HEK293T (cell line): ENCODE measurements at regions not wholly inside any gene's neighbourhood (a gene's known extent, or its start where the extent isn't known, plus 50 kb on each side); places are given as distances from the start of the nearest gene placed in this dataset.

Experiments used
- CTCF ChIA-PET: fragments of 350-600 bp; formaldehyde crosslinking; extraction: SDS; loops from one replicate; lab custom pipeline; 2021; ENCODE audit warnings: antibody characterized with exemption, inconsistent platforms; lab: Yijun Ruan, JAX
- POLR2A ChIA-PET: fragments of 350-600 bp; formaldehyde crosslinking; extraction: SDS; loops from one replicate; lab custom pipeline; 2020; ENCODE audit warnings: antibody characterized with exemption, inconsistent platforms; lab: Yijun Ruan, JAX
- DNase-seq: peaks from one replicate; pipeline ENCODE4 v3.0.0; 2012; ENCODE audit warnings: mixed read lengths; ENCODE audit errors: extremely low spot score
- ARNT ChIP-seq: fragments of 450-650 bp; IDR thresholded peaks from 2 replicates; pipeline ENCODE4 v1.6.1; 2017; ENCODE audit warnings: mild to moderate bottlenecking
- BHLHE40 ChIP-seq: fragments of 450-650 bp; IDR thresholded peaks from 2 replicates; pipeline ENCODE4 v1.6.1; 2016; ENCODE audit warnings: mild to moderate bottlenecking, moderate library complexity, borderline replicate concordance
- CTBP1 ChIP-seq: fragments of 450-650 bp; IDR thresholded peaks from 2 replicates; pipeline ENCODE4 v1.6.1; 2016; ENCODE audit warnings: borderline replicate concordance
- ELF4 ChIP-seq: fragments of 450-650 bp; IDR thresholded peaks from 2 replicates; pipeline ENCODE4 v1.6.1; 2017; ENCODE audit warnings: antibody characterized with exemption
- FOXA1 ChIP-seq: fragments of 450-650 bp; IDR thresholded peaks from 2 replicates; pipeline ENCODE4 v1.6.1; 2016; ENCODE audit warnings: mild to moderate bottlenecking
- FOXK2 ChIP-seq: fragments of 450-650 bp; IDR thresholded peaks from 2 replicates; pipeline ENCODE4 v1.6.1; 2016; ENCODE audit warnings: mild to moderate bottlenecking
- FOXM1 ChIP-seq: fragments of 450-650 bp; IDR thresholded peaks from 2 replicates; pipeline ENCODE4 v1.6.1; 2017; ENCODE audit warnings: mild to moderate bottlenecking, borderline replicate concordance
- HDGF ChIP-seq: fragments of 450-650 bp; IDR thresholded peaks from 2 replicates; pipeline ENCODE4 v1.6.1; 2017; ENCODE audit warnings: antibody characterized with exemption, borderline replicate concordance
- L3MBTL2 ChIP-seq: fragments of 450-650 bp; conservative IDR thresholded peaks from 2 replicates; pipeline ENCODE4 v1.6.1; 2016; ENCODE audit warnings: mild to moderate bottlenecking
- LEF1 ChIP-seq: fragments of 450-650 bp; IDR thresholded peaks from 2 replicates; pipeline ENCODE4 v1.6.1; 2017; ENCODE audit warnings: mild to moderate bottlenecking, borderline replicate concordance
- NFRKB ChIP-seq: fragments of 450-650 bp; IDR thresholded peaks from 2 replicates; pipeline ENCODE4 v1.6.1; 2016; ENCODE audit warnings: mild to moderate bottlenecking, moderate library complexity
- PKNOX1 ChIP-seq: fragments of 450-650 bp; IDR thresholded peaks from 2 replicates; pipeline ENCODE4 v1.6.1; 2016
- SP1 ChIP-seq: fragments of 450-650 bp; IDR thresholded peaks from 2 replicates; pipeline ENCODE4 v1.6.1; 2017
- SUZ12 ChIP-seq: fragments of 450-650 bp; IDR thresholded peaks from 2 replicates; pipeline ENCODE4 v1.6.1; 2016; ENCODE audit warnings: mild to moderate bottlenecking
- TARDBP ChIP-seq: fragments of 450-650 bp; IDR thresholded peaks from 2 replicates; pipeline ENCODE4 v1.6.1; 2016
- ZNF384 ChIP-seq: fragments of 450-650 bp; IDR thresholded peaks from 2 replicates; pipeline ENCODE4 v1.6.1; 2016

DNA sequence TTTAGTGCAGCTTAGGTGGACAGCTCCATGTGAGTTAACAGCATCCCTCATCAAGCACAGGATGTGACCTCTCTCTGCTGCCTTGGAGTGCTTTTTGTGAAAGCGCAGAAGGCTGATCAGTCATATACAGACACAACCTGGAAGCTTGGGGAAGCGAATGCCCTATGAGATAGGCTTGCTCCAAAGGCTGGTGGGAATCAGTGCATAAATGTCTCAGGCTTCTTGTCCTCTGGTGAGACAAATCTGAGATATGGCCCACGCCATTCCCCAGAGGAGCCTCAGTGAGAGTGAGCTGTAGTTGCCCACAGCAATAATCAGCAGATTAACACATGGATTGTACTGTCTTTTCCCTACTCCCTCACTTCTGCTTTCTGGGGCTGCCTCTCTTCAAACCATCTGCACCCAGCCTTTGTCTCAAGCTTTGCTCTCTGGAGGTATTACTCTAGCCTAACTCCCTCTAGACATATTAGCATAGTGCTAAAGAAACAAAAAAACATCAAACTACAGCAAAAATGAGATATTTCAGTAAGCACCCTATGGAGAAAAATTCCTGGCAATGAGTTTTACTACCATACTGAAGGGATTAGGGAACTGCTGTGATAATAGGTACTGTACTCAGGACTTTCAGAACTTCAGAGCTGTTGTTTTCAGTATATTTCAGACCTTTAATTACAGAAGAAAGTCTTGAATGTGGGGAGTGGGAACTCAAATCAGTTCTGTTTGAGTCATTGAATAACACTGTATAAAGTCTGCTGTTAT, 113.7 kb downstream of the OXSM start:
- CTCF ChIA-PET: interaction anchor here (0.6 kb wide), 1 partner anchor 107 kb away, joined by 3 read pairs; no protein-coding TSS in a partner anchor
- POLR2A ChIA-PET: no interaction called here
- no peak for DNase-seq
- TF ChIP-seq ELF4 (no peak), SP1 (no peak), FOXK2 (no peak), FOXA1 (no peak), FOXM1 (no peak), SUZ12 (no peak), LEF1 (no peak), ZNF384 (no peak), PKNOX1 (no peak), HDGF (no peak), TARDBP (no peak), CTBP1 (no peak), L3MBTL2 (no peak), ARNT (no peak), NFRKB (no peak), BHLHE40 (no peak)

DNA sequence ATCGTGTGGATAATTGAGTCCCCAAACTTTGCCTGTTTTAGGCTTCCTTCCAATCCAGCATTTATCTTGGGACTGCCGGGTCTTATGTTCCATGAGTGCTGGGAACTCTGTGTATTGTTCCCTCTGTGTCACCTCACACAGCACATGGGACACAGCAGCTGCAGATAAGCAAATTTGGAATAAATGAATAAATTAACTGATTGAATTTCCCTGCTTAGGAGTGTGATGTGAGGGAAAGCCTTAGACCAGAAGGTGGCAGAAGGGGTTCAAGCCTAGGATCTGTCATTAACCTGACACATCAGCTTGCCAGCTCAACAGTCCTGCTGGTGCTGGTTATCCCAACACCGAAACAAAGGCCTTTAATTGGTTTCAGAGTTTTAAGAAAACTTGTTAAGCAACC, 114.3 kb downstream of the OXSM start:
- POLR2A ChIA-PET: no interaction called here
- no peak for DNase-seq

DNA sequence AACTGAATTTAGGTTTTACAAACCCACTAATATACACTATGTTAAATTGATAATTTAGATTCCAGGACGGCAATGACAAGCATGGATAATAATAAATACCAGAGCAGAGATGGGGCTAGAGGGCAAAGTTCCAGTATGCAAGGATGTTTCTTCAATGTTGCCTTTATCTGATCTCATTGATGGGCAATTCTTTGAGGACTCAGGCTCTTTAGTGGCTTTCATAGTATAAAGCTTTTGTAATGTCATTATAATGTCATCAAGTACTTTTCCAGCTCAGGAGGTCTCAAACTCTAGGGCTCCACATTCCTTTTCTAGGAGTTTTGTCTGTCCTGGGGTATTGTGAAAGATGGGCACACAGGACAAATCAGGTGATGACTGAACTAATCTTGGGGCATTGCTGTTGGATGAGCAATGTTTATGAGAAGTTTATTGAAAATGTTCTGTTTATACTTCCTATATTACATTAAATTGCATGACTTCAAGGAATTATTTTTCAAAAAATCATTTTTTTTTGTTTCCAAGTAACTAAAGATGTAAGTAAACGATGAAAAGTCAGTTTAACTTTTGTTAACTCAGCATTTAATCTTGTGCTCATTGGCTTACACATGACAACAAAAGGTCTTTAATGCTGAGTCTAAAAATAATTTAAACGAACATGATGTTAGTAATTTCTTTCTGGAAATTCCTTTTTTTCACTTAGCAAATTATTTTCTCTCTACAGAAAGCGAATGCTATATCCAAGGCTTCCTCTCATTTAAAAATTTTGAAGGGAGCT, 116.4 kb downstream of the OXSM start:
- POLR2A ChIA-PET: no interaction called here
- no peak for DNase-seq
- CTCF ChIA-PET: no interaction called here
- TF ChIP-seq ARNT (no peak), ZNF384 (no peak), ELF4 (no peak)

More for the DNA sequence above, 114.3 kb downstream of the OXSM start:
- CTCF ChIA-PET: interaction anchor here (0.6 kb wide), 1 partner anchor 107 kb away, joined by 3 read pairs; no protein-coding TSS in a partner anchor
- TF ChIP-seq FOXA1 (no peak), FOXK2 (no peak), BHLHE40 (no peak), ELF4 (no peak), LEF1 (no peak), PKNOX1 (no peak), ZNF384 (no peak), HDGF (no peak), SP1 (no peak), TARDBP (no peak)

GRCh38 chr3:25907081-25907480, 117.2 kb downstream of the OXSM start:
- POLR2A ChIA-PET: no interaction called here
- TF ChIP-seq L3MBTL2: no peak
- no peak for TF ChIP-seq NFRKB
- TF ChIP-seq CTBP1: no peak
- TF ChIP-seq BHLHE40: no peak
- TF ChIP-seq FOXK2: no peak
- TF ChIP-seq SP1: no peak
- no peak for TF ChIP-seq PKNOX1
- no peak for TF ChIP-seq SUZ12
- no peak for TF ChIP-seq FOXM1
- TF ChIP-seq HDGF: no peak
- no peak for TF ChIP-seq FOXA1
- TF ChIP-seq ARNT: no peak
- TF ChIP-seq ELF4: no peak
- no peak for TF ChIP-seq TARDBP
- no peak for TF ChIP-seq LEF1
- no peak for TF ChIP-seq ZNF384
- no peak for DNase-seq
- CTCF ChIA-PET: no interaction called here

DNA sequence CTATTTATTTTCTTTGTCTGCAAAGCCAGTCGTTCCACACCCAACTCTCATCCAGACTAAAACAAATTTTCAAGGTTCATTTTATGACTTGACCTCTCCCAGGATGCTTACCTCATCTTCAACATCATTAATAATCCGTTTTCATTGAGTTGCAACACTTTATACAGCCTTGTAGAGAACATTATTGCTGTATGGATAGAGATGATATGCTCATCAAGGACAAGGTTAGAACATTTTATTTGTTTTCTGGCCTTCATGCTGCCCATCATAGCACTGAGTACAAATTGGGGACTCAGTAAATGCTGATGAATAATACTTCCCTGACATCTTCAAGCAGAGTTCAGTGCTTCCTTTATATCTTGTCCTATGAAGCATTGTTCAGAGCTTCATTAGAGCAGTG, 120.2 kb downstream of the OXSM start:
- TF ChIP-seq PKNOX1 (no peak), FOXK2 (no peak), TARDBP (no peak), HDGF (no peak), ELF4 (no peak), LEF1 (no peak), CTBP1 (no peak), FOXM1 (no peak), BHLHE40 (no peak), FOXA1 (no peak), SP1 (no peak), ARNT (no peak), ZNF384 (no peak), L3MBTL2 (no peak), NFRKB (no peak), SUZ12 (no peak)
- CTCF ChIA-PET: no interaction called here
- POLR2A ChIA-PET: no interaction called here
- DNase-seq: no peak
